Mesenchymal stem cell (in vitro differentiated cells and primary cell): ENCODE measurements at regions not wholly inside any gene's neighbourhood (a gene's known extent, or its start where the extent isn't known, plus 50 kb on each side); places are given as distances from the start of the nearest gene placed in this dataset.
"Not testable (repeated sequence)": the region's sequence is repeated elsewhere in the genome, so short reads cannot be mapped to it uniquely, and the experiment has no call there.

Experiments used
- DNase-seq: peaks from one replicate; pipeline ENCODE4 v3.0.0-alpha.2; 2013
- H2AFZ ChIP-seq: one replicate; pipeline ENCODE4 v1.6.1; 2013; ENCODE audit warnings: low read depth, mild to moderate bottlenecking, control low read depth, inconsistent platforms, low read length, moderate library complexity
- H2AK5ac ChIP-seq: 2 replicates; pipeline ENCODE4 v1.6.1; 2013; ENCODE audit warnings: low read length, moderate library complexity, mild to moderate bottlenecking, inconsistent platforms; ENCODE audit not compliant: severe bottlenecking
- H2BK120ac ChIP-seq: one replicate; pipeline ENCODE4 v1.6.1; 2013; ENCODE audit warnings: low read depth, mild to moderate bottlenecking, inconsistent platforms, low read length, moderate library complexity
- H2BK12ac ChIP-seq, 2 experiments: one replicate each; pipeline ENCODE4 v1.6.1; 2013; ENCODE audit warnings: inconsistent platforms in 2 of 2, low read length in 2 of 2, mild to moderate bottlenecking in 2 of 2, moderate library complexity in 2 of 2, control low read depth in 1 of 2
- H2BK15ac ChIP-seq: one replicate; pipeline ENCODE4 v1.6.1; 2013; ENCODE audit warnings: mild to moderate bottlenecking, low read depth, inconsistent platforms; ENCODE audit not compliant: poor library complexity, severe bottlenecking
- H2BK5ac ChIP-seq: 2 replicates; pipeline ENCODE4 v1.6.1; 2013; ENCODE audit warnings: low read depth, mild to moderate bottlenecking, low read length, control low read depth, inconsistent platforms; ENCODE audit not compliant: poor library complexity, severe bottlenecking
- H3K14ac ChIP-seq, 2 experiments: one replicate each; pipeline ENCODE4 v1.6.1; 2013; ENCODE audit warnings: inconsistent platforms in 2 of 2, low read length in 2 of 2, control low read depth in 1 of 2, mild to moderate bottlenecking in 1 of 2, moderate library complexity in 1 of 2
- H3K18ac ChIP-seq, 2 experiments: one replicate each; pipeline ENCODE4 v1.6.1; 2013; ENCODE audit warnings: inconsistent platforms in 2 of 2, low read length in 2 of 2, control low read depth in 1 of 2, low read depth in 1 of 2, mild to moderate bottlenecking in 1 of 2
- H3K23ac ChIP-seq, 2 experiments: one replicate each; pipeline ENCODE4 v1.6.1; 2013; ENCODE audit warnings: inconsistent platforms in 2 of 2, low read length in 2 of 2, mild to moderate bottlenecking in 2 of 2, moderate library complexity in 2 of 2, control low read depth in 1 of 2
- H3K27ac ChIP-seq: 2 replicates; pipeline ENCODE4 v1.5.1; 2013; ENCODE audit warnings: mild to moderate bottlenecking, moderate library complexity, low read length, control low read depth, inconsistent platforms; ENCODE audit not compliant: poor library complexity, severe bottlenecking
- H3K27me3 ChIP-seq, 2 experiments: 2 replicates each; pipeline versions ENCODE4 v1.6.1 to v1.7.0; 2013; ENCODE audit warnings: low read length in 2 of 2, mild to moderate bottlenecking in 2 of 2, moderate library complexity in 2 of 2, control low read depth in 1 of 2, inconsistent platforms in 1 of 2; ENCODE audit not compliant: control insufficient read depth in 1 of 2, insufficient read depth in 1 of 2
- H3K36me3 ChIP-seq, 2 experiments: 2 replicates each; pipeline versions ENCODE4 v1.6.1 to v1.7.0; 2013; ENCODE audit warnings: low read length in 2 of 2, control low read depth in 1 of 2, inconsistent platforms in 1 of 2, low read depth in 1 of 2, mild to moderate bottlenecking in 1 of 2; ENCODE audit not compliant: insufficient read depth in 2 of 2, control insufficient read depth in 1 of 2
- H3K4ac ChIP-seq, 2 experiments: one replicate each; pipeline ENCODE4 v1.6.1; 2013; ENCODE audit warnings: inconsistent platforms in 2 of 2, low read length in 2 of 2, mild to moderate bottlenecking in 2 of 2, moderate library complexity in 2 of 2, control low read depth in 1 of 2, low read depth in 1 of 2
- H3K4me1 ChIP-seq: 2 replicates; pipeline ENCODE4 v1.6.1; 2013; ENCODE audit warnings: low read depth, low read length, control low read depth; ENCODE audit not compliant: control insufficient read depth, insufficient read depth
- H3K4me2 ChIP-seq: 2 replicates; pipeline ENCODE4 v1.6.1; 2013; ENCODE audit warnings: low read length, mild to moderate bottlenecking, inconsistent platforms; ENCODE audit not compliant: poor library complexity, severe bottlenecking
- H3K4me3 ChIP-seq, 2 experiments: 2 replicates each; pipeline versions ENCODE4 v1.5.1 to v1.7.0; 2013; ENCODE audit warnings: low read length in 2 of 2, mild to moderate bottlenecking in 2 of 2, control low read depth in 1 of 2, low read depth in 1 of 2; ENCODE audit not compliant: insufficient read depth in 1 of 2
- H3K79me1 ChIP-seq: replicated peaks from 2 replicates; pipeline ENCODE4 v1.6.1; 2013; ENCODE audit warnings: mild to moderate bottlenecking, control low read depth, low read length, inconsistent platforms; ENCODE audit not compliant: poor library complexity, severe bottlenecking
- H3K9ac ChIP-seq: 2 replicates; pipeline ENCODE4 v1.7.0; 2013; ENCODE audit warnings: mild to moderate bottlenecking, low read length, moderate library complexity
- H3K9me3 ChIP-seq: 2 replicates; pipeline ENCODE4 v1.7.0; 2013; ENCODE audit warnings: mild to moderate bottlenecking, low read length; ENCODE audit not compliant: control insufficient read depth
- H4K8ac ChIP-seq: one replicate; pipeline ENCODE4 v1.6.1; 2013; ENCODE audit warnings: inconsistent platforms, mild to moderate bottlenecking, low read length, moderate library complexity
- H4K91ac ChIP-seq: one replicate; pipeline ENCODE4 v1.6.1; 2013; ENCODE audit warnings: mild to moderate bottlenecking, low read length, inconsistent platforms
- WGBS: methylation state at CpG from one replicate; pipeline ENCODE4 v1.1.7; 2013; ENCODE audit warnings: mixed read lengths; 5-methylcytosine and 5-hydroxymethylcytosine counted together

DNA sequence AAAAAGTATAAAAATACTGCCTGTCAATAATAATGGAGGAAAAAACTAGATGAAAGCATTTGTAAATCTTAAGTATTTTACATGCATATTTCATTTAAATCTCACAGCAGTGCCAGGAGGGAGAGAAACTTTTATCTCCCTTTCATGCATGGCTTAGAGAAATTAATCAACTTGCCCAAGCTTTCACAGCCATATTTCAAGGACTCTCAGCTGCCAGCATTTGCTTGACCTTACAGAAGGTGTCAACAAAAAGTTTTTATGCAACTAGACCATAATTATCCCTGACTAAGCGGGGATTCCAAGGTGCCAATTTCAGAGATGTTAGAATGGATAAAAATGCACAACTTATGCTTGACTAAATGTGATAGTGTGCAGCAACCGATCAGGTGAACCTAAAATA is 125.4 kb downstream of the ZFAND4 start:
- Histone ChIP-seq H3K4me2 (no peak overlapping the region), H3K27me3 (no peaks in the 10 kb centered on the region), H3K4me3 (no peak overlapping the region), H3K79me1 (peaks cover 21% of the 10 kb centered on the region), H3K4ac (no peak overlapping the region), H3K9me3 (no peaks in the 10 kb centered on the region), H3K14ac (no peak overlapping the region), H3K4me1 (peaks cover 1% of the 10 kb centered on the region), H2AK5ac (no peak overlapping the region), H2BK12ac (no peak overlapping the region), H2BK5ac (no peak overlapping the region), H2BK120ac (no peak overlapping the region), H4K91ac (no peak overlapping the region), H3K9ac (no peak overlapping the region), H3K18ac (no peak overlapping the region), H2BK15ac (no peak overlapping the region), H4K8ac (no peak overlapping the region), H3K27ac (no peak overlapping the region), H3K36me3 (peaks cover 3% of the 10 kb centered on the region in 2 experiments), H2AFZ (no peak overlapping the region), H3K23ac (no peak overlapping the region)
- DNase-seq: no peak
- 98% methylated on average over 2 of the region's 2 CpGs for WGBS

DNA sequence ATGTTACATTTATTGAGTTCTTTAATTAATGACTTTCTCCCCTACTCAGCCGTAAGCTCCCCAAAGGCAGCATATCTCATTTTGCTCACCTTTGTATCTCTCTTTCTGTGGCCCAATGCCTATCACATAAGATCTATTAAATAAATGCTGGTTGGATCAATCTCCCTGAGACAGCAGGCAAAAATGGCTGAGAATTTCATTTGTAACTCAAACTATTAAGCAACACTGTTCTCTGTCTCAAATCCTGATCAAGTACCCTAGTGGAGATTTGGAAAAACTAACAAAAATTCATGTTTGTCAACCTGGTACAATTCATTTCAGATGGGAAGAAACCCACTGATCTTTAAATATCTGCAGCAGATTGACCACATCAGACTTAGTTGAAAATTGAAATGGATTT is 127.4 kb downstream of the ZFAND4 start:
- Histone ChIP-seq H2BK12ac (no peak overlapping the region), H3K14ac (no peak overlapping the region), H3K4me1 (peaks cover 1% of the 10 kb centered on the region), H3K79me1 (peaks cover 17% of the 10 kb centered on the region), H2BK5ac (no peak overlapping the region), H3K4me3 (no peak overlapping the region), H3K27me3 (no peaks in the 10 kb centered on the region), H3K9me3 (no peaks in the 10 kb centered on the region), H2BK120ac (no peak overlapping the region), H2BK15ac (no peak overlapping the region), H4K8ac (no peak overlapping the region), H4K91ac (no peak overlapping the region), H2AK5ac (no peak overlapping the region), H3K23ac (no peak overlapping the region), H3K4me2 (no peak overlapping the region), H3K18ac (no peak overlapping the region), H3K4ac (no peak overlapping the region), H3K9ac (no peak overlapping the region), H2AFZ (no peak overlapping the region), H3K36me3 (peaks cover 3% of the 10 kb centered on the region in 2 experiments), H3K27ac (no peak overlapping the region)
- WGBS: 100% methylated on average over 1 of the region's 1 CpG
- DNase-seq: no peak

DNA sequence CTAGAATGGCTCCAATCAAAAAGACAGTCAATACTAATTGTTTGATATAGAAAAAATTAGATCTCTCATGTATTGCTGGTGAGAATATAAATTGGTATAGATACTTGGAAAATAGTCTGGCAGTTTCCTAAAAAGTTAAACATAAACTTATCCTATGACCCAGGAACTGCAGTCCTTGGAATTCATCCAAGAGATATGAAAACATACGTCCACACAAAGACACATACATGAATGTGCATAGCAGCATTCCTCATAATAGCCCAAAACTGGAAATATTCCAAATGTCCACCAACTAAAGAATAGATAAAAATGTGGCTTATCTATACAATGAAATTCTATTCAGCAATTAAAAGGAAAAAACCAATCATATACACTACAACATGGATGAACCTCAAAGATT is 128.4 kb downstream of the ZFAND4 start:
- WGBS: 80% methylated on average over 1 of the region's 1 CpG
- no peak overlapping the region for H3K9ac ChIP-seq

GRCh38 chr10:45541032-45541431 is 131.5 kb downstream of the ZFAND4 start:
- not testable (repeated sequence) for H3K9ac ChIP-seq, H3K36me3 ChIP-seq, H2AFZ ChIP-seq, H2BK5ac ChIP-seq, H2BK12ac ChIP-seq, H3K4ac ChIP-seq, H3K27ac ChIP-seq, H3K27me3 ChIP-seq, H3K23ac ChIP-seq, H3K4me3 ChIP-seq, H4K91ac ChIP-seq, H3K14ac ChIP-seq, H3K4me2 ChIP-seq, H3K79me1 ChIP-seq, H3K18ac ChIP-seq, H4K8ac ChIP-seq, H2BK15ac ChIP-seq, H3K4me1 ChIP-seq, DNase-seq, H2BK120ac ChIP-seq, H2AK5ac ChIP-seq, H3K9me3 ChIP-seq
- no CpG with 5 or more reads among the region's 5 CpGs for WGBS

More for the DNA sequence above, 128.4 kb downstream of the ZFAND4 start:
- H4K91ac ChIP-seq: no peak overlapping the region
- H3K36me3 ChIP-seq: peaks cover 1 to 3% of the 10 kb centered on the region in 2 experiments
- H3K27me3 ChIP-seq: no peaks in the 10 kb centered on the region
- H3K9me3 ChIP-seq: no peaks in the 10 kb centered on the region
- no peak overlapping the region for H3K18ac ChIP-seq
- H2BK12ac ChIP-seq: no peak overlapping the region
- H3K4ac ChIP-seq: no peak overlapping the region
- H3K79me1 ChIP-seq: peaks cover 10% of the 10 kb centered on the region
- H2BK120ac ChIP-seq: no peak overlapping the region
- H3K4me1 ChIP-seq: peaks cover 1% of the 10 kb centered on the region
- H2AFZ ChIP-seq: no peak overlapping the region
- H2BK15ac ChIP-seq: no peak overlapping the region
- H2AK5ac ChIP-seq: no peak overlapping the region
- H3K27ac ChIP-seq: no peak overlapping the region
- no peak overlapping the region for H4K8ac ChIP-seq
- no peak overlapping the region for H3K4me3 ChIP-seq
- no peak for DNase-seq
- H3K23ac ChIP-seq: no peak overlapping the region
- H2BK5ac ChIP-seq: no peak overlapping the region
- H3K4me2 ChIP-seq: no peak overlapping the region
- no peak overlapping the region for H3K14ac ChIP-seq
